ENCODE measurements at regions not wholly inside any gene's neighbourhood (a gene's known extent, or its start where the extent isn't known, plus 50 kb on each side); places are given as distances from the start of the nearest gene placed in this dataset.
"Not testable (repeated sequence)": the region's sequence is repeated elsewhere in the genome, so short reads cannot be mapped to it uniquely, and the experiment has no call there.

GRCh38 chr15:84500165-84500889, 100.5 kb upstream of the ZSCAN2 start:
- H3K27ac ChIP-seq (ENCODE audit: insufficient read depth in 1 of 2, low read depth in 1 of 2, low read length in 2 of 2, poor library complexity in 1 of 2, severe bottlenecking in 2 of 2); H3K4me1 ChIP-seq (ENCODE audit: control extremely low read depth in 1 of 4, control insufficient read depth in 4 of 4, insufficient read depth in 4 of 4, low read length in 3 of 4); CTCF ChIA-PET; H3K36me3 ChIP-seq (ENCODE audit: control insufficient read depth in 4 of 4, insufficient read depth in 4 of 4, low read length in 3 of 4); H3K9me3 ChIP-seq (ENCODE audit: control extremely low read depth in 1 of 5, control insufficient read depth in 4 of 5, insufficient read depth in 2 of 5, low read depth in 1 of 5, low read length in 4 of 5); POLR2A ChIA-PET; DNase-seq; H3K27me3 ChIP-seq (replicated peaks in 2 of 5; ENCODE audit: control insufficient read depth in 4 of 5, insufficient read depth in 5 of 5, low read length in 4 of 5): not testable (repeated sequence)
- peak overlapping the region in 1 of 7 experiments; percentile 59 for H3K4me3 ChIP-seq (ENCODE audit: control insufficient read depth in 1 of 7, extremely low read depth in 1 of 7, insufficient read depth in 4 of 7, low read depth in 2 of 7, low read length in 6 of 7)
- no CpG with 5 or more reads among the region's 60 CpGs for WGBS (ENCODE audit: insufficient coverage)

GRCh38 chr15:84503101-84503500, 97.7 kb upstream of the ZSCAN2 start:
- POLR2A ChIA-PET; H3K4me3 ChIP-seq (ENCODE audit: control insufficient read depth in 1 of 7, extremely low read depth in 1 of 7, insufficient read depth in 4 of 7, low read depth in 2 of 7, low read length in 6 of 7): not testable (repeated sequence)
- WGBS (ENCODE audit: insufficient coverage): no CpG with 5 or more reads among the region's 17 CpGs

GRCh38 chr15:84505552-84505951, 95.3 kb upstream of the ZSCAN2 start:
- WGBS (ENCODE audit: insufficient coverage): no CpG with 5 or more reads among the region's 4 CpGs
- DNase-seq; H3K27me3 ChIP-seq (replicated peaks in 2 of 5; ENCODE audit: control insufficient read depth in 4 of 5, insufficient read depth in 5 of 5, low read length in 4 of 5); H3K27ac ChIP-seq (ENCODE audit: insufficient read depth in 1 of 2, low read depth in 1 of 2, low read length in 2 of 2, poor library complexity in 1 of 2, severe bottlenecking in 2 of 2); CTCF ChIA-PET; POLR2A ChIA-PET; H3K9me3 ChIP-seq (ENCODE audit: control extremely low read depth in 1 of 5, control insufficient read depth in 4 of 5, insufficient read depth in 2 of 5, low read depth in 1 of 5, low read length in 4 of 5); H3K4me3 ChIP-seq (ENCODE audit: control insufficient read depth in 1 of 7, extremely low read depth in 1 of 7, insufficient read depth in 4 of 7, low read depth in 2 of 7, low read length in 6 of 7); H3K36me3 ChIP-seq (ENCODE audit: control insufficient read depth in 4 of 4, insufficient read depth in 4 of 4, low read length in 3 of 4); H3K4me1 ChIP-seq (ENCODE audit: control extremely low read depth in 1 of 4, control insufficient read depth in 4 of 4, insufficient read depth in 4 of 4, low read length in 3 of 4): not testable (repeated sequence)

More at GRCh38 chr15:84503101-84503500, 97.7 kb upstream of the ZSCAN2 start:
- H3K27me3 ChIP-seq (replicated peaks in 2 of 5; ENCODE audit: control insufficient read depth in 4 of 5, insufficient read depth in 5 of 5, low read length in 4 of 5); H3K4me1 ChIP-seq (ENCODE audit: control extremely low read depth in 1 of 4, control insufficient read depth in 4 of 4, insufficient read depth in 4 of 4, low read length in 3 of 4); H3K36me3 ChIP-seq (ENCODE audit: control insufficient read depth in 4 of 4, insufficient read depth in 4 of 4, low read length in 3 of 4); CTCF ChIA-PET; DNase-seq; H3K27ac ChIP-seq (ENCODE audit: insufficient read depth in 1 of 2, low read depth in 1 of 2, low read length in 2 of 2, poor library complexity in 1 of 2, severe bottlenecking in 2 of 2); H3K9me3 ChIP-seq (ENCODE audit: control extremely low read depth in 1 of 5, control insufficient read depth in 4 of 5, insufficient read depth in 2 of 5, low read depth in 1 of 5, low read length in 4 of 5): not testable (repeated sequence)

- H3K4me3 ChIP-seq (ENCODE audit: control insufficient read depth in 1 of 7, extremely low read depth in 1 of 7, insufficient read depth in 4 of 7, low read depth in 2 of 7, low read length in 6 of 7); H3K27me3 ChIP-seq (replicated peaks in 2 of 5; ENCODE audit: control insufficient read depth in 4 of 5, insufficient read depth in 5 of 5, low read length in 4 of 5); CTCF ChIA-PET; POLR2A ChIA-PET; H3K36me3 ChIP-seq (ENCODE audit: control insufficient read depth in 4 of 4, insufficient read depth in 4 of 4, low read length in 3 of 4); H3K4me1 ChIP-seq (ENCODE audit: control extremely low read depth in 1 of 4, control insufficient read depth in 4 of 4, insufficient read depth in 4 of 4, low read length in 3 of 4); DNase-seq; H3K27ac ChIP-seq (ENCODE audit: insufficient read depth in 1 of 2, low read depth in 1 of 2, low read length in 2 of 2, poor library complexity in 1 of 2, severe bottlenecking in 2 of 2); H3K9me3 ChIP-seq (ENCODE audit: control extremely low read depth in 1 of 5, control insufficient read depth in 4 of 5, insufficient read depth in 2 of 5, low read depth in 1 of 5, low read length in 4 of 5): not testable (repeated sequence)
- no CpG with 5 or more reads among the region's 9 CpGs for WGBS (ENCODE audit: insufficient coverage)
Observed at GRCh38 chr15:84512324-84512723, 88.5 kb upstream of the ZSCAN2 start.

- POLR2A ChIA-PET; H3K9me3 ChIP-seq (ENCODE audit: control extremely low read depth in 1 of 5, control insufficient read depth in 4 of 5, insufficient read depth in 2 of 5, low read depth in 1 of 5, low read length in 4 of 5); CTCF ChIA-PET; H3K4me1 ChIP-seq (ENCODE audit: control extremely low read depth in 1 of 4, control insufficient read depth in 4 of 4, insufficient read depth in 4 of 4, low read length in 3 of 4); H3K4me3 ChIP-seq (ENCODE audit: control insufficient read depth in 1 of 7, extremely low read depth in 1 of 7, insufficient read depth in 4 of 7, low read depth in 2 of 7, low read length in 6 of 7); H3K27ac ChIP-seq (ENCODE audit: insufficient read depth in 1 of 2, low read depth in 1 of 2, low read length in 2 of 2, poor library complexity in 1 of 2, severe bottlenecking in 2 of 2); H3K36me3 ChIP-seq (ENCODE audit: control insufficient read depth in 4 of 4, insufficient read depth in 4 of 4, low read length in 3 of 4); DNase-seq; H3K27me3 ChIP-seq (replicated peaks in 2 of 5; ENCODE audit: control insufficient read depth in 4 of 5, insufficient read depth in 5 of 5, low read length in 4 of 5): not testable (repeated sequence)
- no CpG with 5 or more reads among the region's 6 CpGs for WGBS (ENCODE audit: insufficient coverage)
Observed at GRCh38 chr15:84516773-84517172, 84.0 kb upstream of the ZSCAN2 start.

GRCh38 chr15:84525491-84526344, 75.1 kb upstream of the ZSCAN2 start:
- H3K27ac ChIP-seq (ENCODE audit: insufficient read depth in 1 of 2, low read depth in 1 of 2, low read length in 2 of 2, poor library complexity in 1 of 2, severe bottlenecking in 2 of 2); H3K36me3 ChIP-seq (ENCODE audit: control insufficient read depth in 4 of 4, insufficient read depth in 4 of 4, low read length in 3 of 4); POLR2A ChIA-PET; H3K4me1 ChIP-seq (ENCODE audit: control extremely low read depth in 1 of 4, control insufficient read depth in 4 of 4, insufficient read depth in 4 of 4, low read length in 3 of 4); H3K9me3 ChIP-seq (ENCODE audit: control extremely low read depth in 1 of 5, control insufficient read depth in 4 of 5, insufficient read depth in 2 of 5, low read depth in 1 of 5, low read length in 4 of 5); DNase-seq; H3K4me3 ChIP-seq (ENCODE audit: control insufficient read depth in 1 of 7, extremely low read depth in 1 of 7, insufficient read depth in 4 of 7, low read depth in 2 of 7, low read length in 6 of 7); H3K27me3 ChIP-seq (replicated peaks in 2 of 5; ENCODE audit: control insufficient read depth in 4 of 5, insufficient read depth in 5 of 5, low read length in 4 of 5); CTCF ChIA-PET: not testable (repeated sequence)
- WGBS (ENCODE audit: insufficient coverage): no CpG with 5 or more reads among the region's 2 CpGs

- H3K36me3 ChIP-seq (ENCODE audit: control insufficient read depth in 4 of 4, insufficient read depth in 4 of 4, low read length in 3 of 4); H3K4me3 ChIP-seq (ENCODE audit: control insufficient read depth in 1 of 7, extremely low read depth in 1 of 7, insufficient read depth in 4 of 7, low read depth in 2 of 7, low read length in 6 of 7); H3K27me3 ChIP-seq (replicated peaks in 2 of 5; ENCODE audit: control insufficient read depth in 4 of 5, insufficient read depth in 5 of 5, low read length in 4 of 5); DNase-seq; H3K9me3 ChIP-seq (ENCODE audit: control extremely low read depth in 1 of 5, control insufficient read depth in 4 of 5, insufficient read depth in 2 of 5, low read depth in 1 of 5, low read length in 4 of 5); POLR2A ChIA-PET; H3K27ac ChIP-seq (ENCODE audit: insufficient read depth in 1 of 2, low read depth in 1 of 2, low read length in 2 of 2, poor library complexity in 1 of 2, severe bottlenecking in 2 of 2); H3K4me1 ChIP-seq (ENCODE audit: control extremely low read depth in 1 of 4, control insufficient read depth in 4 of 4, insufficient read depth in 4 of 4, low read length in 3 of 4); CTCF ChIA-PET: not testable (repeated sequence)
- no CpG with 5 or more reads among the region's 4 CpGs for WGBS (ENCODE audit: insufficient coverage)
Observed at GRCh38 chr15:84530751-84531150, 70.1 kb upstream of the ZSCAN2 start.

All from common myeloid progenitor, CD34-positive (primary cell).